SK-N-MC (cell line): ENCODE measurements at regions not wholly inside any gene's neighbourhood (a gene's known extent, or its start where the extent isn't known, plus 50 kb on each side); places are given as distances from the start of the nearest gene placed in this dataset.

Experiments
- EZH2 ChIP-seq: fragments of 200-600 bp; sonication (generic); IDR thresholded peaks from one replicate; pipeline ENCODE4 v1.6.1; 2017; ENCODE audit warnings: antibody characterized with exemption
- POLR2AphosphoS5 ChIP-seq: IDR thresholded peaks from 2 replicates; pipeline ENCODE4 v1.6.1; 2012; ENCODE audit warnings: mild to moderate bottlenecking, low read depth, low read length, borderline replicate concordance

DNA sequence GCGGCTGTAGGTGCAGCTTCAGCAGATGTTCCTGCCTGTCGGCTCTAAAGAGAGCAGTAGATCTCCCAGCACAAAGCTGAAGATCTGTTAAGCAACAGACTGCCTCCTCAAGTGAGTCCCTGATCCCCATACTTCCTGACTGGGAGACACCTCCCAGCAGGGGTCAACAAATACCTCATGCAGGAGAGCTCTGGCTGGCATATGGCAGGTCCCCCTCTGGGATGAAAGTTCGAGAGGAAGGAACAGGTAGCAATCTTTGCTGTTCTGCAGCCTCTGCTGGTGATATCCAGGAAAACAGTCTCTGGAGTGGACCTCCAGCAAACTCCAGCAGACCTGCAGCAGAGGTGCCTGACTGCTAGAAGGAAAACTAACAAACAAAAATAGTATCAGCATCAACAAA is 337.1 kb upstream of the USP15 start:
- TF ChIP-seq EZH2, result no peak
- TF ChIP-seq POLR2AphosphoS5, result no peak
